ENCODE measurements at regions not wholly inside any gene's neighbourhood (a gene's known extent, or its start where the extent isn't known, plus 50 kb on each side); places are given as distances from the start of the nearest gene placed in this dataset.

- TF ChIP-seq USF2 (CRISPR knock-in tag; IDR thresholded peaks at IDR 0.05), result no peak
- TF ChIP-seq CTCF (IDR thresholded peaks at IDR 0.05), result no peak
- no peak for TF ChIP-seq NR1H2 (CRISPR knock-in tag; IDR thresholded peaks at IDR 0.05)
- TF ChIP-seq FOXP1 (CRISPR knock-in tag; IDR thresholded peaks at IDR 0.05; ENCODE audit: borderline replicate concordance), result no peak
- TF ChIP-seq KAT7 (CRISPR knock-in tag; IDR thresholded peaks at IDR 0.05; ENCODE audit: borderline replicate concordance), result no peak
- no peak for TF ChIP-seq AR (CRISPR knock-in tag; IDR thresholded peaks at IDR 0.05)
- no peak for TF ChIP-seq IRF1 (CRISPR knock-in tag; IDR thresholded peaks at IDR 0.05)
- no peak for TF ChIP-seq STAT6 (CRISPR knock-in tag; conservative IDR thresholded peaks at IDR 0.05; ENCODE audit: low read depth)
- TF ChIP-seq ESRRA (CRISPR knock-in tag; IDR thresholded peaks at IDR 0.05; ENCODE audit: borderline replicate concordance), result no peak
Measured at GRCh38 chr7:81594767-81595166, 175.1 kb downstream of the HGF start.
